ENCODE measurements at regions not wholly inside any gene's neighbourhood (a gene's known extent, or its start where the extent isn't known, plus 50 kb on each side); places are given as distances from the start of the nearest gene placed in this dataset.

GRCh38 chr15:61720197-61720704, 340.0 kb downstream of the VPS13C start:
- no peak overlapping the region for H3K4me3 Mint-ChIP-seq (ENCODE audit: low read depth)
- DNase-seq (ENCODE audit: low spot score, unreplicated experiment), result no peak
- H3K4me1 Mint-ChIP-seq (ENCODE audit: low read depth), result no peaks in the 10 kb centered on the region
- peaks cover 23% of the 10 kb centered on the region for H3K27me3 Mint-ChIP-seq
- TF ChIP-seq CTCF (IDR thresholded peaks at IDR 0.05; ENCODE audit: unreplicated experiment), result no peak
- H3K36me3 Mint-ChIP-seq (ENCODE audit: insufficient read depth), result no peaks in the 10 kb centered on the region
- no peak overlapping the region for H3K27ac Mint-ChIP-seq
- H3K9me3 Mint-ChIP-seq (ENCODE audit: low read depth), result no peaks in the 10 kb centered on the region

GRCh38 chr15:61715082-61715481, 345.2 kb downstream of the VPS13C start:
- TF ChIP-seq CTCF (IDR thresholded peaks at IDR 0.05; ENCODE audit: unreplicated experiment), result no peak
- H3K27ac Mint-ChIP-seq, result no peak overlapping the region
- no peak overlapping the region for H3K4me3 Mint-ChIP-seq (ENCODE audit: low read depth)
- no peaks in the 10 kb centered on the region for H3K36me3 Mint-ChIP-seq (ENCODE audit: insufficient read depth)
- peaks cover 9% of the 10 kb centered on the region for H3K27me3 Mint-ChIP-seq
- no peak for DNase-seq (ENCODE audit: low spot score, unreplicated experiment)
- no peaks in the 10 kb centered on the region for H3K9me3 Mint-ChIP-seq (ENCODE audit: low read depth)
- peaks cover 3% of the 10 kb centered on the region for H3K4me1 Mint-ChIP-seq (ENCODE audit: low read depth)

- Mint-ChIP-seq H3K4me1 (ENCODE audit: low read depth) (peaks cover 3% of the 10 kb centered on the region), H3K27me3 (no peaks in the 10 kb centered on the region), H3K9me3 (ENCODE audit: low read depth) (no peaks in the 10 kb centered on the region), H3K27ac (no peak overlapping the region), H3K4me3 (ENCODE audit: low read depth) (no peak overlapping the region), H3K36me3 (ENCODE audit: insufficient read depth) (no peaks in the 10 kb centered on the region)
- no peak for TF ChIP-seq CTCF (IDR thresholded peaks at IDR 0.05; ENCODE audit: unreplicated experiment)
- DNase-seq (ENCODE audit: low spot score, unreplicated experiment), result no peak
These were observed 348.0 kb downstream of the VPS13C start for GRCh38 chr15:61712129-61712759.

GRCh38 chr15:61702224-61703020, 357.8 kb downstream of the VPS13C start:
- no peak for TF ChIP-seq CTCF (IDR thresholded peaks at IDR 0.05; ENCODE audit: unreplicated experiment)
- DNase-seq (ENCODE audit: low spot score, unreplicated experiment), result no peak

GRCh38 chr15:61701455-61701854, 358.8 kb downstream of the VPS13C start:
- Mint-ChIP-seq H3K27me3 (peaks cover 2% of the 10 kb centered on the region), H3K36me3 (ENCODE audit: insufficient read depth) (peaks cover 2% of the 10 kb centered on the region), H3K4me3 (ENCODE audit: low read depth) (no peak overlapping the region), H3K4me1 (ENCODE audit: low read depth) (peaks cover 3% of the 10 kb centered on the region), H3K27ac (no peak overlapping the region), H3K9me3 (ENCODE audit: low read depth) (peaks cover 3% of the 10 kb centered on the region)
- no peak for TF ChIP-seq CTCF (IDR thresholded peaks at IDR 0.05; ENCODE audit: unreplicated experiment)
- no peak for DNase-seq (ENCODE audit: low spot score, unreplicated experiment)

More at GRCh38 chr15:61702224-61703020, 357.8 kb downstream of the VPS13C start:
- H3K27me3 Mint-ChIP-seq, result peaks cover 2% of the 10 kb centered on the region
- peaks cover 3% of the 10 kb centered on the region for H3K4me1 Mint-ChIP-seq (ENCODE audit: low read depth)
- no peak overlapping the region for H3K4me3 Mint-ChIP-seq (ENCODE audit: low read depth)
- peaks cover 2% of the 10 kb centered on the region for H3K36me3 Mint-ChIP-seq (ENCODE audit: insufficient read depth)
- H3K9me3 Mint-ChIP-seq (ENCODE audit: low read depth), result peaks cover 3% of the 10 kb centered on the region
- no peak overlapping the region for H3K27ac Mint-ChIP-seq
